AG09309 (cell line): ENCODE measurements at regions not wholly inside any gene's neighbourhood (a gene's known extent, or its start where the extent isn't known, plus 50 kb on each side); places are given as distances from the start of the nearest gene placed in this dataset.
"Not testable (repeated sequence)": the region's sequence is repeated elsewhere in the genome, so short reads cannot be mapped to it uniquely, and the experiment has no call there.

Experiments used
- DNase-seq: peaks from one replicate; pipeline ENCODE4 v3.0.0-alpha.2; 2010; ENCODE audit warnings: low read depth
- H3K4me3 ChIP-seq: 2 replicates; pipeline ENCODE4 v1.5.1; 2011; ENCODE audit warnings: mild to moderate bottlenecking, low read depth, low read length, moderate library complexity; ENCODE audit not compliant: control insufficient read depth
- CTCF ChIP-seq: IDR thresholded peaks from 2 replicates; pipeline ENCODE4 v1.5.1; 2011; ENCODE audit warnings: mild to moderate bottlenecking, low read depth, low read length, inconsistent platforms; ENCODE audit not compliant: insufficient read depth, control insufficient read depth; ENCODE audit errors: missing control alignments

- no peak overlapping the region for H3K4me3 ChIP-seq
- no peak for DNase-seq
- no peak for TF ChIP-seq CTCF
Measured at GRCh38 chr5:17326600-17327037, 109.2 kb downstream of the BASP1 start.

GRCh38 chr5:17327048-17327625, 109.7 kb downstream of the BASP1 start:
- no peak for DNase-seq
- no peak overlapping the region for H3K4me3 ChIP-seq
- no peak for TF ChIP-seq CTCF

- DNase-seq: no peak
- no peak for TF ChIP-seq CTCF
- no peak overlapping the region for H3K4me3 ChIP-seq
Measured at GRCh38 chr5:17329571-17329970, 112.1 kb downstream of the BASP1 start.

- TF ChIP-seq CTCF: no peak
- H3K4me3 ChIP-seq: no peak overlapping the region
- DNase-seq: no peak
Measured at GRCh38 chr5:17330386-17330785, 113.0 kb downstream of the BASP1 start.

- no peak overlapping the region for H3K4me3 ChIP-seq
- no peak for TF ChIP-seq CTCF
- no peak for DNase-seq
Measured at GRCh38 chr5:17331651-17332050, 114.2 kb downstream of the BASP1 start.

- no peak for DNase-seq
- TF ChIP-seq CTCF: no peak
- no peak overlapping the region for H3K4me3 ChIP-seq
Measured at GRCh38 chr5:17333755-17334154, 116.3 kb downstream of the BASP1 start.

- H3K4me3 ChIP-seq: no peak overlapping the region
- DNase-seq: no peak
- no peak for TF ChIP-seq CTCF
Measured at GRCh38 chr5:17336054-17336453, 118.6 kb downstream of the BASP1 start.

GRCh38 chr5:17336723-17337122, 119.3 kb downstream of the BASP1 start:
- H3K4me3 ChIP-seq, DNase-seq: not testable (repeated sequence)
